ENCODE measurements at regions not wholly inside any gene's neighbourhood (a gene's known extent, or its start where the extent isn't known, plus 50 kb on each side); places are given as distances from the start of the nearest gene placed in this dataset.

- Histone ChIP-seq H3K23ac (ENCODE audit: low read length in 2 of 2) (no peak overlapping the region), H2AK5ac (ENCODE audit: low read length, severe bottlenecking) (no peak overlapping the region), H3K79me1 (replicated peaks; ENCODE audit: low read length, poor library complexity, severe bottlenecking) (no peaks in the 10 kb centered on the region), H3K9me3 (ENCODE audit: control insufficient read depth, low read length) (no peaks in the 10 kb centered on the region), H3K18ac (ENCODE audit: low read depth in 1 of 2, low read length in 2 of 2) (no peak overlapping the region), H2BK15ac (ENCODE audit: low read depth, poor library complexity, severe bottlenecking) (no peak overlapping the region), H3K4me2 (ENCODE audit: low read length, poor library complexity, severe bottlenecking) (no peak overlapping the region), H3K9ac (ENCODE audit: low read length) (no peak overlapping the region), H3K14ac (ENCODE audit: low read length in 2 of 2) (no peak overlapping the region), H2BK5ac (ENCODE audit: low read depth, low read length, poor library complexity, severe bottlenecking) (no peak overlapping the region), H2AFZ (ENCODE audit: low read depth, low read length) (no peak overlapping the region), H3K36me3 (ENCODE audit: control insufficient read depth in 1 of 2, insufficient read depth in 2 of 2, low read depth in 1 of 2, low read length in 2 of 2) (no peaks in the 10 kb centered on the region), H3K27me3 (ENCODE audit: control insufficient read depth in 1 of 2, insufficient read depth in 1 of 2, low read length in 2 of 2) (no peaks in the 10 kb centered on the region), H2BK120ac (ENCODE audit: low read depth, low read length) (no peak overlapping the region), H2BK12ac (ENCODE audit: low read length in 2 of 2) (no peak overlapping the region), H3K27ac (ENCODE audit: low read length, poor library complexity, severe bottlenecking) (no peak overlapping the region), H4K91ac (ENCODE audit: low read length) (no peak overlapping the region), H3K4ac (ENCODE audit: low read depth in 1 of 2, low read length in 2 of 2) (no peak overlapping the region), H3K4me1 (ENCODE audit: control insufficient read depth, insufficient read depth, low read depth, low read length) (no peaks in the 10 kb centered on the region), H3K4me3 (ENCODE audit: insufficient read depth in 1 of 2, low read depth in 1 of 2, low read length in 2 of 2) (no peak overlapping the region), H4K8ac (ENCODE audit: low read length) (no peak overlapping the region)
- DNase-seq = no peak
- 70% methylated on average over 3 of the region's 3 CpGs for WGBS
Observed at GRCh38 chr2:2838548-2838845, 507.4 kb upstream of the MYT1L start.

- H2BK5ac ChIP-seq (ENCODE audit: low read depth, low read length, poor library complexity, severe bottlenecking) = no peak overlapping the region
- no peak overlapping the region for H2BK12ac ChIP-seq (ENCODE audit: low read length in 2 of 2)
- no peak overlapping the region for H4K8ac ChIP-seq (ENCODE audit: low read length)
- no peaks in the 10 kb centered on the region for H3K36me3 ChIP-seq (ENCODE audit: control insufficient read depth in 1 of 2, insufficient read depth in 2 of 2, low read depth in 1 of 2, low read length in 2 of 2)
- H3K27ac ChIP-seq (ENCODE audit: low read length, poor library complexity, severe bottlenecking) = no peak overlapping the region
- H3K4ac ChIP-seq (ENCODE audit: low read depth in 1 of 2, low read length in 2 of 2) = no peak overlapping the region
- no peaks in the 10 kb centered on the region for H3K4me1 ChIP-seq (ENCODE audit: control insufficient read depth, insufficient read depth, low read depth, low read length)
- H3K4me2 ChIP-seq (ENCODE audit: low read length, poor library complexity, severe bottlenecking) = no peak overlapping the region
- H3K9ac ChIP-seq (ENCODE audit: low read length) = no peak overlapping the region
- no peak overlapping the region for H2AK5ac ChIP-seq (ENCODE audit: low read length, severe bottlenecking)
- no peak overlapping the region for H3K4me3 ChIP-seq (ENCODE audit: insufficient read depth in 1 of 2, low read depth in 1 of 2, low read length in 2 of 2)
- no peaks in the 10 kb centered on the region for H3K79me1 ChIP-seq (replicated peaks; ENCODE audit: low read length, poor library complexity, severe bottlenecking)
- no peak overlapping the region for H2BK15ac ChIP-seq (ENCODE audit: low read depth, poor library complexity, severe bottlenecking)
- no peak for DNase-seq
- H3K18ac ChIP-seq (ENCODE audit: low read depth in 1 of 2, low read length in 2 of 2) = no peak overlapping the region
- 71% methylated on average over 15 of the region's 15 CpGs for WGBS
- no peak overlapping the region for H4K91ac ChIP-seq (ENCODE audit: low read length)
- no peaks in the 10 kb centered on the region for H3K9me3 ChIP-seq (ENCODE audit: control insufficient read depth, low read length)
- no peak overlapping the region for H3K14ac ChIP-seq (ENCODE audit: low read length in 2 of 2)
- no peak overlapping the region for H3K23ac ChIP-seq (ENCODE audit: low read length in 2 of 2)
- no peak overlapping the region for H2AFZ ChIP-seq (ENCODE audit: low read depth, low read length)
- no peaks in the 10 kb centered on the region for H3K27me3 ChIP-seq (ENCODE audit: control insufficient read depth in 1 of 2, insufficient read depth in 1 of 2, low read length in 2 of 2)
- no peak overlapping the region for H2BK120ac ChIP-seq (ENCODE audit: low read depth, low read length)
Observed at GRCh38 chr2:2837746-2838547, 506.9 kb upstream of the MYT1L start.

- Histone ChIP-seq H2BK120ac (ENCODE audit: low read depth, low read length) (no peak overlapping the region), H3K4me2 (ENCODE audit: low read length, poor library complexity, severe bottlenecking) (no peak overlapping the region), H3K36me3 (ENCODE audit: control insufficient read depth in 1 of 2, insufficient read depth in 2 of 2, low read depth in 1 of 2, low read length in 2 of 2) (no peaks in the 10 kb centered on the region), H3K9ac (ENCODE audit: low read length) (no peak overlapping the region), H2AK5ac (ENCODE audit: low read length, severe bottlenecking) (no peak overlapping the region), H3K27me3 (ENCODE audit: control insufficient read depth in 1 of 2, insufficient read depth in 1 of 2, low read length in 2 of 2) (no peaks in the 10 kb centered on the region), H3K18ac (ENCODE audit: low read depth in 1 of 2, low read length in 2 of 2) (no peak overlapping the region), H2BK15ac (ENCODE audit: low read depth, poor library complexity, severe bottlenecking) (no peak overlapping the region), H3K23ac (ENCODE audit: low read length in 2 of 2) (no peak overlapping the region), H2BK12ac (ENCODE audit: low read length in 2 of 2) (no peak overlapping the region), H3K79me1 (replicated peaks; ENCODE audit: low read length, poor library complexity, severe bottlenecking) (no peaks in the 10 kb centered on the region), H3K9me3 (ENCODE audit: control insufficient read depth, low read length) (no peaks in the 10 kb centered on the region), H2AFZ (ENCODE audit: low read depth, low read length) (no peak overlapping the region), H3K4me3 (ENCODE audit: insufficient read depth in 1 of 2, low read depth in 1 of 2, low read length in 2 of 2) (no peak overlapping the region), H4K8ac (ENCODE audit: low read length) (no peak overlapping the region), H3K4me1 (ENCODE audit: control insufficient read depth, insufficient read depth, low read depth, low read length) (no peaks in the 10 kb centered on the region), H4K91ac (ENCODE audit: low read length) (no peak overlapping the region), H2BK5ac (ENCODE audit: low read depth, low read length, poor library complexity, severe bottlenecking) (no peak overlapping the region), H3K14ac (ENCODE audit: low read length in 2 of 2) (no peak overlapping the region), H3K27ac (ENCODE audit: low read length, poor library complexity, severe bottlenecking) (no peak overlapping the region), H3K4ac (ENCODE audit: low read depth in 1 of 2, low read length in 2 of 2) (no peak overlapping the region)
- 79% methylated on average over 5 of the region's 5 CpGs for WGBS
- DNase-seq = no peak
Observed at GRCh38 chr2:2836343-2837070, 505.4 kb upstream of the MYT1L start.

- Histone ChIP-seq H2AFZ (ENCODE audit: low read depth, low read length) (no peak overlapping the region), H2BK5ac (ENCODE audit: low read depth, low read length, poor library complexity, severe bottlenecking) (no peak overlapping the region), H4K8ac (ENCODE audit: low read length) (no peak overlapping the region), H3K4me3 (ENCODE audit: insufficient read depth in 1 of 2, low read depth in 1 of 2, low read length in 2 of 2) (no peak overlapping the region), H3K14ac (ENCODE audit: low read length in 2 of 2) (no peak overlapping the region), H2BK12ac (ENCODE audit: low read length in 2 of 2) (no peak overlapping the region), H3K4me1 (ENCODE audit: control insufficient read depth, insufficient read depth, low read depth, low read length) (no peaks in the 10 kb centered on the region), H3K9me3 (ENCODE audit: control insufficient read depth, low read length) (no peaks in the 10 kb centered on the region), H2BK120ac (ENCODE audit: low read depth, low read length) (no peak overlapping the region), H4K91ac (ENCODE audit: low read length) (no peak overlapping the region), H3K18ac (ENCODE audit: low read depth in 1 of 2, low read length in 2 of 2) (no peak overlapping the region), H2AK5ac (ENCODE audit: low read length, severe bottlenecking) (no peak overlapping the region), H3K36me3 (ENCODE audit: control insufficient read depth in 1 of 2, insufficient read depth in 2 of 2, low read depth in 1 of 2, low read length in 2 of 2) (no peaks in the 10 kb centered on the region), H3K9ac (ENCODE audit: low read length) (no peak overlapping the region), H3K23ac (ENCODE audit: low read length in 2 of 2) (no peak overlapping the region), H3K27me3 (ENCODE audit: control insufficient read depth in 1 of 2, insufficient read depth in 1 of 2, low read length in 2 of 2) (no peaks in the 10 kb centered on the region), H3K27ac (ENCODE audit: low read length, poor library complexity, severe bottlenecking) (no peak overlapping the region), H3K79me1 (replicated peaks; ENCODE audit: low read length, poor library complexity, severe bottlenecking) (no peaks in the 10 kb centered on the region), H3K4me2 (ENCODE audit: low read length, poor library complexity, severe bottlenecking) (no peak overlapping the region), H2BK15ac (ENCODE audit: low read depth, poor library complexity, severe bottlenecking) (no peak overlapping the region), H3K4ac (ENCODE audit: low read depth in 1 of 2, low read length in 2 of 2) (no peak overlapping the region)
- no peak for DNase-seq
- 81% methylated on average over 8 of the region's 10 CpGs for WGBS
Observed at GRCh38 chr2:2834516-2835254, 503.6 kb upstream of the MYT1L start.

Data from mesenchymal stem cell (in vitro differentiated cells and primary cell).